Urinary bladder (tissue), 3 donors: ENCODE measurements at regions not wholly inside any gene's neighbourhood (a gene's known extent, or its start where the extent isn't known, plus 50 kb on each side); places are given as distances from the start of the nearest gene placed in this dataset.

Experiments
- DNase-seq: peaks from one replicate; pipeline ENCODE4 v3.0.0-alpha.2; 2015; ENCODE audit errors: extremely low spot score
- H3K27ac ChIP-seq: one replicate; pipeline ENCODE4 v1.5.1; 2013; ENCODE audit warnings: low read depth, mild to moderate bottlenecking, moderate library complexity
- H3K36me3 ChIP-seq: one replicate; pipeline ENCODE4 v1.6.1; 2013; ENCODE audit warnings: mild to moderate bottlenecking, moderate library complexity; ENCODE audit not compliant: insufficient read depth
- H3K4me1 ChIP-seq: one replicate; pipeline ENCODE4 v1.6.1; 2013; ENCODE audit warnings: mild to moderate bottlenecking, moderate library complexity; ENCODE audit not compliant: insufficient read depth
- H3K4me3 ChIP-seq: one replicate; pipeline ENCODE4 v1.5.1; 2013; ENCODE audit warnings: low read depth, low read length
- WGBS: extraction: QIAGEN DNeasy Blood & Tissue Kit; methylation state at CpG from one replicate; pipeline ENCODE4 v1.1.7; 2013; 5-methylcytosine and 5-hydroxymethylcytosine counted together
- donor health status: healthy with polysubstance abuse.
- donor health status: healthy.

- no peaks in the 10 kb centered on the region for H3K36me3 ChIP-seq
- H3K4me3 ChIP-seq: no peak overlapping the region
- WGBS: 50% methylated on average over 7 of the region's 7 CpGs
- H3K4me1 ChIP-seq: no peaks in the 10 kb centered on the region
- no peak overlapping the region for H3K27ac ChIP-seq
- DNase-seq: no peak
These were observed 71.1 kb upstream of the SDK1 start for GRCh38 chr7:3229904-3230470.

- DNase-seq: no peak
- WGBS: 96% methylated on average over 10 of the region's 10 CpGs
- H3K4me3 ChIP-seq: no peak overlapping the region
- no peaks in the 10 kb centered on the region for H3K4me1 ChIP-seq
- H3K36me3 ChIP-seq: no peaks in the 10 kb centered on the region
- H3K27ac ChIP-seq: no peak overlapping the region
These were observed 70.1 kb upstream of the SDK1 start for GRCh38 chr7:3230908-3231307.

- WGBS: 92% methylated on average over 2 of the region's 2 CpGs
- Histone ChIP-seq H3K4me3 (no peak overlapping the region), H3K36me3 (no peaks in the 10 kb centered on the region), H3K27ac (no peak overlapping the region), H3K4me1 (no peaks in the 10 kb centered on the region)
- DNase-seq: no peak
These were observed 68.8 kb upstream of the SDK1 start for GRCh38 chr7:3232228-3232627.

GRCh38 chr7:3233301-3233700, 67.8 kb upstream of the SDK1 start:
- DNase-seq: no peak
- H3K4me1 ChIP-seq: no peaks in the 10 kb centered on the region
- H3K36me3 ChIP-seq: no peaks in the 10 kb centered on the region
- no peak overlapping the region for H3K4me3 ChIP-seq
- H3K27ac ChIP-seq: no peak overlapping the region
- WGBS: 90% methylated on average over 7 of the region's 7 CpGs

- Histone ChIP-seq H3K4me1 (no peaks in the 10 kb centered on the region), H3K4me3 (no peak overlapping the region), H3K36me3 (no peaks in the 10 kb centered on the region), H3K27ac (no peak overlapping the region)
- no peak for DNase-seq
- WGBS: 91% methylated on average over 6 of the region's 6 CpGs
These were observed 67.0 kb upstream of the SDK1 start for GRCh38 chr7:3234051-3234450.

- Histone ChIP-seq H3K36me3 (no peaks in the 10 kb centered on the region), H3K27ac (no peak overlapping the region), H3K4me1 (no peaks in the 10 kb centered on the region), H3K4me3 (no peak overlapping the region)
- WGBS: 95% methylated on average over 3 of the region's 3 CpGs
- DNase-seq: no peak
These were observed 66.2 kb upstream of the SDK1 start for GRCh38 chr7:3234851-3235250.

- Histone ChIP-seq H3K4me3 (no peak overlapping the region), H3K36me3 (no peaks in the 10 kb centered on the region), H3K27ac (no peak overlapping the region), H3K4me1 (no peaks in the 10 kb centered on the region)
- WGBS: 94% methylated on average over 4 of the region's 4 CpGs
- DNase-seq: no peak
These were observed 65.7 kb upstream of the SDK1 start for GRCh38 chr7:3235322-3235721.

GRCh38 chr7:3236268-3236667, 64.8 kb upstream of the SDK1 start:
- H3K4me1 ChIP-seq: no peaks in the 10 kb centered on the region
- H3K4me3 ChIP-seq: no peak overlapping the region
- no peak overlapping the region for H3K27ac ChIP-seq
- H3K36me3 ChIP-seq: no peaks in the 10 kb centered on the region
- no peak for DNase-seq

- Histone ChIP-seq H3K36me3 (no peaks in the 10 kb centered on the region), H3K27ac (no peak overlapping the region), H3K4me3 (no peak overlapping the region), H3K4me1 (no peaks in the 10 kb centered on the region)
- DNase-seq: no peak
- WGBS: 83% methylated on average over 3 of the region's 3 CpGs
These were observed 62.4 kb upstream of the SDK1 start for GRCh38 chr7:3238525-3239210.

- DNase-seq: no peak
- 81% methylated on average over 12 of the region's 12 CpGs for WGBS
- H3K4me3 ChIP-seq: no peak overlapping the region
- H3K27ac ChIP-seq: no peak overlapping the region
- no peaks in the 10 kb centered on the region for H3K36me3 ChIP-seq
- no peaks in the 10 kb centered on the region for H3K4me1 ChIP-seq
These were observed 61.8 kb upstream of the SDK1 start for GRCh38 chr7:3239291-3239691.

GRCh38 chr7:3240826-3241430, 60.1 kb upstream of the SDK1 start:
- Histone ChIP-seq H3K27ac (no peak overlapping the region), H3K4me3 (no peak overlapping the region), H3K4me1 (no peaks in the 10 kb centered on the region), H3K36me3 (no peaks in the 10 kb centered on the region)
- WGBS: 90% methylated on average over 25 of the region's 25 CpGs
- DNase-seq: no peak

- WGBS: 88% methylated on average over 6 of the region's 6 CpGs
- DNase-seq: no peak
- Histone ChIP-seq H3K36me3 (no peaks in the 10 kb centered on the region), H3K4me3 (no peak overlapping the region), H3K27ac (no peak overlapping the region), H3K4me1 (no peaks in the 10 kb centered on the region)
These were observed 59.3 kb upstream of the SDK1 start for GRCh38 chr7:3241686-3242258.

GRCh38 chr7:3242398-3242972, 58.6 kb upstream of the SDK1 start:
- H3K36me3 ChIP-seq: no peaks in the 10 kb centered on the region
- 89% methylated on average over 2 of the region's 2 CpGs for WGBS
- H3K4me3 ChIP-seq: no peak overlapping the region
- no peak overlapping the region for H3K27ac ChIP-seq
- DNase-seq: no peak
- no peaks in the 10 kb centered on the region for H3K4me1 ChIP-seq

- H3K27ac ChIP-seq: no peak overlapping the region
- no peaks in the 10 kb centered on the region for H3K4me1 ChIP-seq
- WGBS: 71% methylated on average over 5 of the region's 5 CpGs
- no peak overlapping the region for H3K4me3 ChIP-seq
- H3K36me3 ChIP-seq: no peaks in the 10 kb centered on the region
- DNase-seq: no peak
These were observed 57.8 kb upstream of the SDK1 start for GRCh38 chr7:3243256-3243655.
